ENCODE measurements at regions not wholly inside any gene's neighbourhood (a gene's known extent, or its start where the extent isn't known, plus 50 kb on each side); places are given as distances from the start of the nearest gene placed in this dataset.

DNA sequence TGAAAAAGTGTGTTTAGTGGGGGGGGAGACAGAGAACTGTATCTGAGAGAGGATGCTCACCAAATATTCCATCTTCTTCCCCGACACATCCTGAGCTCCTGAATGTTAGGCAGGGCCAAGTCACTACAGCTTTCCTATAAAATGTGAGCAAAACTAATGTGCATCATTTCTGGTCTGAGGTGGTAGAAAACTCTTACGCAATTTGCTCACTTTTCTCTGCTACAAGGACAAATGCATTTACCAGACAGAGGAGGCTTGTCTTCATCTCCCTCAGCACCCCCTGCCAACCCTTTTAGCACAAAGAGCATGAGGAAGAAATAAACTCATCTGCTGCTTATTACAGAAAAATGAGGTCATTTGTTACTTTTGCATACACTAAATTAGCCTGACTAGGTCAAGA is 554.0 kb downstream of the RNF144A start:
- Histone ChIP-seq H3K27me3 (ENCODE audit: control insufficient read depth in 2 of 2, insufficient read depth in 2 of 2, low read length in 2 of 2) (no peaks in the 10 kb centered on the region), H3K4me1 (ENCODE audit: control insufficient read depth in 1 of 2, insufficient read depth in 2 of 2, low read length in 2 of 2) (no peaks in the 10 kb centered on the region), H3K4me2 (replicated peaks; ENCODE audit: extremely low read depth, low read length, poor library complexity, severe bottlenecking) (no peak overlapping the region), H4K20me1 (ENCODE audit: insufficient read depth, low read length) (no peaks in the 10 kb centered on the region), H3K9me3 (replicated peaks in 1 of 2; ENCODE audit: control insufficient read depth in 1 of 2, insufficient read depth in 1 of 2, low read length in 2 of 2) (no peaks in the 10 kb centered on the region), H3K79me2 (ENCODE audit: insufficient read depth, low read length) (no peaks in the 10 kb centered on the region), H3K36me3 (replicated peaks in 1 of 2; ENCODE audit: control insufficient read depth in 1 of 2, insufficient read depth in 2 of 2, low read length in 2 of 2) (no peaks in the 10 kb centered on the region), H3K27ac (ENCODE audit: low read depth in 1 of 2, low read length in 2 of 2) (no peak overlapping the region), H3K9ac (ENCODE audit: insufficient read depth, low read length, poor library complexity, severe bottlenecking) (no peak overlapping the region), H3K4me3 (replicated peaks in 1 of 3; ENCODE audit: low read depth in 2 of 3, low read length in 3 of 3) (no peak overlapping the region), H2AFZ (ENCODE audit: insufficient read depth, low read depth, low read length, poor library complexity, severe bottlenecking) (no peak overlapping the region)
- Mint-ChIP-seq H3K27ac (no peak overlapping the region), H3K27me3 (ENCODE audit: low read depth in 3 of 3) (peaks cover 0 to 3% (median 2%) of the 10 kb centered on the region in 3 donors), H3K4me3 (no peak overlapping the region), H3K9me3 (peaks cover 0 to 2% (median 0%) of the 10 kb centered on the region in 7 donors), H3K4me1 (no peaks in the 10 kb centered on the region), H3K36me3 (no peaks in the 10 kb centered on the region)
- DNase-seq = no peak
- WGBS (ENCODE audit: insufficient coverage) = no CpG with 5 or more reads among the region's 2 CpGs
- TF ChIP-seq CTCF (IDR thresholded peaks at IDR 0.05) = no peak
- intact Hi-C loops (cut with micrococcal nuclease) = no loop called here

- Histone ChIP-seq H3K27me3 (ENCODE audit: control insufficient read depth in 2 of 2, insufficient read depth in 2 of 2, low read length in 2 of 2) (no peaks in the 10 kb centered on the region), H3K9me3 (replicated peaks in 1 of 2; ENCODE audit: control insufficient read depth in 1 of 2, insufficient read depth in 1 of 2, low read length in 2 of 2) (no peaks in the 10 kb centered on the region), H3K4me3 (replicated peaks in 1 of 3; ENCODE audit: low read depth in 2 of 3, low read length in 3 of 3) (no peak overlapping the region), H4K20me1 (ENCODE audit: insufficient read depth, low read length) (no peaks in the 10 kb centered on the region), H3K27ac (ENCODE audit: low read depth in 1 of 2, low read length in 2 of 2) (no peak overlapping the region), H2AFZ (ENCODE audit: insufficient read depth, low read depth, low read length, poor library complexity, severe bottlenecking) (no peak overlapping the region), H3K79me2 (ENCODE audit: insufficient read depth, low read length) (no peaks in the 10 kb centered on the region), H3K36me3 (replicated peaks in 1 of 2; ENCODE audit: control insufficient read depth in 1 of 2, insufficient read depth in 2 of 2, low read length in 2 of 2) (no peaks in the 10 kb centered on the region), H3K4me1 (ENCODE audit: control insufficient read depth in 1 of 2, insufficient read depth in 2 of 2, low read length in 2 of 2) (no peaks in the 10 kb centered on the region), H3K9ac (ENCODE audit: insufficient read depth, low read length, poor library complexity, severe bottlenecking) (no peak overlapping the region), H3K4me2 (replicated peaks; ENCODE audit: extremely low read depth, low read length, poor library complexity, severe bottlenecking) (no peak overlapping the region)
- intact Hi-C loops (cut with micrococcal nuclease) = no loop called here
- Mint-ChIP-seq H3K27me3 (ENCODE audit: low read depth in 3 of 3) (peaks cover 0 to 3% (median 2%) of the 10 kb centered on the region in 3 donors), H3K4me3 (no peak overlapping the region), H3K36me3 (no peaks in the 10 kb centered on the region), H3K4me1 (peaks cover 1% of the 10 kb centered on the region), H3K9me3 (peaks cover 0 to 2% (median 0%) of the 10 kb centered on the region in 7 donors), H3K27ac (no peak overlapping the region)
- DNase-seq = no peak
- no peak for TF ChIP-seq CTCF (IDR thresholded peaks at IDR 0.05)
- no CpG with 5 or more reads among the region's 2 CpGs for WGBS (ENCODE audit: insufficient coverage)
These were observed 555.3 kb downstream of the RNF144A start for GRCh38 chr2:7472465-7472864.

All from CD14-positive monocyte (primary cell).